Frontal cortex (tissue), 3 donors: ENCODE measurements at regions not wholly inside any gene's neighbourhood (a gene's known extent, or its start where the extent isn't known, plus 50 kb on each side); places are given as distances from the start of the nearest gene placed in this dataset.
A peak's percentile ranks its signal among the peaks of the same experiment; 100 is the strongest.
"Not testable (repeated sequence)": the region's sequence is repeated elsewhere in the genome, so short reads cannot be mapped to it uniquely, and the experiment has no call there.

Experiments
- DNase-seq, 2 donors: peaks; one replicate each; pipeline ENCODE4 v3.0.0; 2012; ENCODE audit warnings: low spot score in 2 of 2
- FAIRE-seq: peaks from 2 replicates; lab custom pipeline; 2012; peaks lifted over from hg19 to GRCh38; lab: Jason Lieb, UNC
- donor health status: control.
- donor health status: control.
- donor health status: control.

- DNase-seq: no peak
- FAIRE-seq: no peak
Measured at GRCh38 chr3:74839566-74839965, 225.1 kb upstream of the CNTN3 start.

GRCh38 chr3:74832925-74833324, 218.5 kb upstream of the CNTN3 start:
- FAIRE-seq: no peak
- DNase-seq: no peak

GRCh38 chr3:74830845-74831244, 216.4 kb upstream of the CNTN3 start:
- not testable (repeated sequence) for FAIRE-seq, DNase-seq

GRCh38 chr3:74825404-74825803, 210.9 kb upstream of the CNTN3 start:
- DNase-seq, FAIRE-seq: not testable (repeated sequence)

- DNase-seq: no peak
- no peak for FAIRE-seq
Measured at GRCh38 chr3:74824366-74824765, 209.9 kb upstream of the CNTN3 start.

GRCh38 chr3:74814181-74814580, 199.7 kb upstream of the CNTN3 start:
- FAIRE-seq: no peak
- no peak for DNase-seq

- FAIRE-seq (no peak), DNase-seq (no peak)
Measured at GRCh38 chr3:74812756-74813155, 198.3 kb upstream of the CNTN3 start.

GRCh38 chr3:74808506-74809275, 194.2 kb upstream of the CNTN3 start:
- DNase-seq (no peak), FAIRE-seq (no peak)

GRCh38 chr3:74801924-74802323, 187.5 kb upstream of the CNTN3 start:
- FAIRE-seq (no peak), DNase-seq (no peak)

GRCh38 chr3:74789111-74789510, 174.7 kb upstream of the CNTN3 start:
- no peak for DNase-seq
- FAIRE-seq: no peak

- DNase-seq (peak in 1 of 2 donors; percentile 1), FAIRE-seq (no peak)
Measured at GRCh38 chr3:74787011-74787410, 172.6 kb upstream of the CNTN3 start.

- FAIRE-seq (no peak), DNase-seq (no peak)
Measured at GRCh38 chr3:74771401-74771800, 156.9 kb upstream of the CNTN3 start.

- DNase-seq (no peak), FAIRE-seq (no peak)
Measured at GRCh38 chr3:74768010-74768409, 153.6 kb upstream of the CNTN3 start.

- no peak for FAIRE-seq
- DNase-seq: no peak
Measured at GRCh38 chr3:74766405-74766804, 151.9 kb upstream of the CNTN3 start.

- DNase-seq (no peak), FAIRE-seq (no peak)
Measured at GRCh38 chr3:74763830-74764229, 149.4 kb upstream of the CNTN3 start.

- DNase-seq (no peak), FAIRE-seq (no peak)
Measured at GRCh38 chr3:74756674-74757073, 142.2 kb upstream of the CNTN3 start.

- DNase-seq (no peak), FAIRE-seq (no peak)
Measured at GRCh38 chr3:74752290-74752689, 137.8 kb upstream of the CNTN3 start.

GRCh38 chr3:74751775-74752174, 137.3 kb upstream of the CNTN3 start:
- DNase-seq: no peak
- no peak for FAIRE-seq

GRCh38 chr3:74750901-74751300, 136.4 kb upstream of the CNTN3 start:
- DNase-seq: no peak
- FAIRE-seq: no peak

GRCh38 chr3:74739242-74739641, 124.8 kb upstream of the CNTN3 start:
- DNase-seq (no peak), FAIRE-seq (no peak)

- no peak for FAIRE-seq
- no peak for DNase-seq
Measured at GRCh38 chr3:74722211-74722610, 107.8 kb upstream of the CNTN3 start.

- DNase-seq: no peak
- no peak for FAIRE-seq
Measured at GRCh38 chr3:74713977-74714376, 99.5 kb upstream of the CNTN3 start.
